Liver (tissue), 3 donors: ENCODE measurements at regions not wholly inside any gene's neighbourhood (a gene's known extent, or its start where the extent isn't known, plus 50 kb on each side); places are given as distances from the start of the nearest gene placed in this dataset.

ENCODE experiments used
- ATF3 ChIP-seq: IDR thresholded peaks from 2 replicates; pipeline ENCODE4 v1.6.1; 2016; ENCODE audit warnings: antibody characterized with exemption
- CTCF ChIP-seq: fragments of 150-350 bp; IDR thresholded peaks from 2 replicates; pipeline ENCODE4 v1.5.1; 2017; ENCODE audit warnings: improper control_type of control experiment, low read depth, low read length; ENCODE audit not compliant: missing input control
- FOXA1 ChIP-seq: IDR thresholded peaks from 2 replicates; pipeline ENCODE4 v1.6.1; 2016; ENCODE audit warnings: antibody characterized with exemption
- FOXA2 ChIP-seq: IDR thresholded peaks from 2 replicates; pipeline ENCODE4 v1.6.1; 2016; ENCODE audit warnings: antibody characterized with exemption
- HNF4G ChIP-seq: IDR thresholded peaks from 2 replicates; pipeline ENCODE4 v1.6.1; 2016; ENCODE audit warnings: antibody characterized with exemption
- RAD21 ChIP-seq, 2 donors: IDR thresholded peaks; 2 replicates each; pipeline ENCODE4 v1.6.1; 2016; ENCODE audit warnings: antibody characterized with exemption in 2 of 2, mild to moderate bottlenecking in 2 of 2
- REST ChIP-seq: IDR thresholded peaks from 2 replicates; pipeline ENCODE4 v1.6.1; 2016; ENCODE audit warnings: antibody characterized with exemption, mild to moderate bottlenecking
- TAF1 ChIP-seq: conservative IDR thresholded peaks from 2 replicates; pipeline ENCODE4 v1.6.1; 2016; ENCODE audit warnings: antibody characterized with exemption, mild to moderate bottlenecking
- YY1 ChIP-seq: IDR thresholded peaks from 2 replicates; pipeline ENCODE4 v1.6.1; 2016; ENCODE audit warnings: antibody characterized with exemption, mild to moderate bottlenecking
- donor health status: healthy.
- donor health status: healthy.

GRCh38 chr4:27181693-27182092 is 321.1 kb downstream of the STIM2 start:
- no peak for TF ChIP-seq CTCF
- TF ChIP-seq TAF1, result no peak
- TF ChIP-seq HNF4G, result no peak
- TF ChIP-seq FOXA1, result no peak
- no peak for TF ChIP-seq RAD21 (IDR thresholded peaks at IDR 0.05)
- TF ChIP-seq REST, result no peak
- no peak for TF ChIP-seq YY1
- TF ChIP-seq ATF3, result no peak
- no peak for TF ChIP-seq FOXA2
